A549 (cell line): ENCODE measurements at regions not wholly inside any gene's neighbourhood (a gene's known extent, or its start where the extent isn't known, plus 50 kb on each side); places are given as distances from the start of the nearest gene placed in this dataset.

Experiments
- ATAC-seq, 2 experiments: fragments of 200-7000 bp in 1 of 2; fragments of >200 bp in 1 of 2; cut with Nextera tagmentation in 1 of 2; cut with Tn5 transposase in 1 of 2; 3 replicates each; pipeline versions ENCODE4 v1.8.0 to v1.9.1; 2018 to 2020; ENCODE audit warnings: mild to moderate bottlenecking in 1 of 2, moderate library complexity in 1 of 2
- CTCF ChIA-PET: fragments of 300-600 bp; sonication (Branson Sonifier 250); formaldehyde crosslinking; extraction: SDS; loops from one replicate; lab custom pipeline; 2021; ENCODE audit warnings: antibody characterized with exemption, inconsistent platforms; lab: Yijun Ruan, JAX
- POLR2A ChIA-PET: fragments of 350-600 bp; formaldehyde crosslinking; extraction: SDS; loops from one replicate; lab custom pipeline; 2021; ENCODE audit warnings: antibody characterized with exemption, inconsistent platforms; lab: Yijun Ruan, JAX
- DNase-seq, 2 experiments: peaks; one replicate each; pipeline versions ENCODE4 v3.0.0 to v3.0.0-alpha.2; 2011 to 2016; ENCODE audit warnings: low read depth in 1 of 2, low spot score in 1 of 2
- FAIRE-seq: peaks from 2 replicates; lab custom pipeline; 2011; peaks lifted over from hg19 to GRCh38; lab: Jason Lieb, UNC
- H3K27ac ChIP-seq, 2 experiments: fragments of >200 bp; sonication (Bioruptor Twin); formaldehyde crosslinking; 3 replicates each; pipeline ENCODE4 v1.5.1; 2016 to 2017
- H3K4me1 ChIP-seq: fragments of >200 bp; sonication (Bioruptor Twin); formaldehyde crosslinking; 3 replicates; pipeline ENCODE4 v1.6.1; 2016
- H3K4me2 ChIP-seq: fragments of >200 bp; sonication (Bioruptor Twin); formaldehyde crosslinking; 3 replicates; pipeline ENCODE4 v1.6.1; 2016
- H3K4me3 ChIP-seq: fragments of >200 bp; sonication (Bioruptor Twin); formaldehyde crosslinking; 3 replicates; pipeline ENCODE4 v1.5.1; 2016
- H3K9me3 ChIP-seq: fragments of >200 bp; sonication (Bioruptor Twin); formaldehyde crosslinking; 3 replicates; pipeline ENCODE4 v1.6.1; 2016
- BCL3 ChIP-seq: fragments of >200 bp; sonication (Bioruptor Twin); formaldehyde crosslinking; IDR thresholded peaks from 3 replicates; pipeline ENCODE4 v1.6.1; 2016
- CBX8 ChIP-seq: fragments of 200-600 bp; sonication (generic); IDR thresholded peaks from 2 replicates; pipeline ENCODE4 v1.6.1; 2016
- CEBPB ChIP-seq, 2 experiments: fragments of >200 bp in 1 of 2; sonication (Bioruptor Twin) in 1 of 2; formaldehyde crosslinking in 1 of 2; IDR thresholded peaks; 2 replicates each; pipeline ENCODE4 v1.6.1; 2012 to 2016
- E2F6 ChIP-seq: IDR thresholded peaks from 2 replicates; pipeline ENCODE4 v1.6.1; 2012; ENCODE audit warnings: low read depth, borderline replicate concordance
- EHMT2 ChIP-seq: fragments of 200-600 bp; sonication (generic); IDR thresholded peaks from 2 replicates; pipeline ENCODE4 v1.6.1; 2016; ENCODE audit warnings: antibody characterized with exemption, low read depth, mild to moderate bottlenecking, moderate library complexity
- EP300 ChIP-seq, 2 experiments: fragments of >200 bp; sonication (Bioruptor Twin); formaldehyde crosslinking; IDR thresholded peaks; 2 replicates in 1 of 2; 3 replicates in 1 of 2; pipeline ENCODE4 v1.6.1; 2016 to 2017
- FOSB ChIP-seq: fragments of 250-450 bp; sonication (Bioruptor Pico); IDR thresholded peaks from 2 replicates; pipeline ENCODE4 v1.5.0; 2020; ENCODE audit warnings: mild to moderate bottlenecking, moderate library complexity
- HEYL ChIP-seq: fragments of 250-450 bp; sonication (Bioruptor Pico); IDR thresholded peaks from 2 replicates; pipeline ENCODE4 v1.8.0; 2021; ENCODE audit warnings: mild to moderate bottlenecking, moderate library complexity
- HOXB5 ChIP-seq: fragments of 250-450 bp; sonication (Bioruptor Pico); IDR thresholded peaks from 2 replicates; pipeline ENCODE4 v1.5.0; 2020; ENCODE audit warnings: mild to moderate bottlenecking, moderate library complexity
- MYC ChIP-seq: IDR thresholded peaks from 2 replicates; pipeline ENCODE4 v1.6.1; 2012; ENCODE audit warnings: mild to moderate bottlenecking, inconsistent platforms, low read length, improper control_type of control experiment, borderline replicate concordance
- PBX3 ChIP-seq: IDR thresholded peaks from 2 replicates; pipeline ENCODE4 v1.6.1; 2012
- PHF8 ChIP-seq: fragments of 200-600 bp; sonication (generic); IDR thresholded peaks from 2 replicates; pipeline ENCODE4 v1.6.1; 2016; ENCODE audit warnings: low read depth, mild to moderate bottlenecking, antibody characterized with exemption, moderate library complexity, borderline replicate concordance
- RAD21 ChIP-seq, 2 experiments: fragments of >200 bp in 1 of 2; sonication (Bioruptor Twin) in 1 of 2; formaldehyde crosslinking in 1 of 2; IDR thresholded peaks in 1 of 2; conservative IDR thresholded peaks in 1 of 2; 2 replicates in 1 of 2; 3 replicates in 1 of 2; pipeline ENCODE4 v1.6.1; 2012 to 2018; ENCODE audit warnings: inconsistent platforms in 1 of 2
- RNF2 ChIP-seq: fragments of 200-600 bp; sonication (generic); IDR thresholded peaks from 2 replicates; pipeline ENCODE4 v1.6.1; 2016; ENCODE audit warnings: low read depth, mild to moderate bottlenecking, antibody characterized with exemption, moderate library complexity, borderline replicate concordance
- TP53 ChIP-seq: fragments of 250-450 bp; sonication (Bioruptor Pico); IDR thresholded peaks from 2 replicates; pipeline ENCODE4 v1.5.0; 2021; ENCODE audit warnings: mild to moderate bottlenecking, moderate library complexity
- ZFP36 ChIP-seq: fragments of 450-650 bp; IDR thresholded peaks from 2 replicates; pipeline ENCODE4 v1.6.1; 2014; ENCODE audit warnings: borderline replicate concordance; ENCODE audit not compliant: partially characterized antibody
- ZNF302 ChIP-seq: fragments of 250-450 bp; sonication (Bioruptor Pico); IDR thresholded peaks from 2 replicates; pipeline ENCODE4 v1.9.0; 2021; ENCODE audit warnings: inconsistent platforms, mild to moderate bottlenecking, moderate library complexity
- ZSCAN20 ChIP-seq: fragments of 250-450 bp; sonication (Bioruptor Pico); IDR thresholded peaks from 2 replicates; pipeline ENCODE4 v1.8.0; 2022; ENCODE audit warnings: mild to moderate bottlenecking, moderate library complexity
- WGBS: methylation state at CpG from one replicate; pipeline ENCODE4 v1.1.6; 2017; ENCODE audit errors: missing lambda C conversion rate; 5-methylcytosine and 5-hydroxymethylcytosine counted together

- Histone ChIP-seq H3K4me2 (no peak overlapping the region), H3K9me3 (no peaks in the 10 kb centered on the region), H3K27ac (no peak overlapping the region), H3K4me1 (no peaks in the 10 kb centered on the region), H3K4me3 (no peak overlapping the region)
- CTCF ChIA-PET = no interaction called here
- DNase-seq (no peak), FAIRE-seq (no peak), ATAC-seq (no peak)
- POLR2A ChIA-PET = no interaction called here
- 2% methylated on average over 2 of the region's 2 CpGs for WGBS
- TF ChIP-seq EHMT2 = no peak
- no peak for TF ChIP-seq ZSCAN20
- TF ChIP-seq MYC = no peak
- no peak for TF ChIP-seq ZFP36
- no peak for TF ChIP-seq ZNF302 (CRISPR knock-in tag)
- no peak for TF ChIP-seq EP300 (IDR thresholded peaks at IDR 0.05)
- no peak for TF ChIP-seq RNF2
- TF ChIP-seq CEBPB (IDR thresholded peaks at IDR 0.05) = no peak
- TF ChIP-seq HEYL = no peak
These were observed 350.4 kb upstream of the SATB1 start for GRCh38 chr3:18775501-18775900.

GRCh38 chr3:18774319-18775088 lies 349.4 kb upstream of the SATB1 start:
- FAIRE-seq (no peak), DNase-seq (no peak), ATAC-seq (no peak)
- no peak overlapping the region for H3K4me3 ChIP-seq
- H3K27ac ChIP-seq = no peak overlapping the region
- H3K4me2 ChIP-seq = no peak overlapping the region
- ChIA-PET CTCF (no interaction called here), POLR2A (no interaction called here)
- TF ChIP-seq PBX3 = no peak
- H3K4me1 ChIP-seq = no peaks in the 10 kb centered on the region
- 3% methylated on average over 2 of the region's 2 CpGs for WGBS
- H3K9me3 ChIP-seq = no peaks in the 10 kb centered on the region

- Histone ChIP-seq H3K4me1 (no peaks in the 10 kb centered on the region), H3K9me3 (no peaks in the 10 kb centered on the region), H3K4me2 (no peak overlapping the region), H3K27ac (no peak overlapping the region), H3K4me3 (no peak overlapping the region)
- FAIRE-seq (no peak), ATAC-seq (no peak), DNase-seq (no peak)
- POLR2A ChIA-PET = no interaction called here
- no peak for TF ChIP-seq PHF8
- TF ChIP-seq BCL3 = no peak
- TF ChIP-seq RAD21 (conservative IDR thresholded peaks at IDR 0.05 in 1 of 2, IDR thresholded peaks at IDR 0.05 in 1 of 2) = no peak
- TF ChIP-seq CBX8 = no peak
- no peak for TF ChIP-seq FOSB (CRISPR knock-in tag)
- TF ChIP-seq HOXB5 (CRISPR knock-in tag) = no peak
- TF ChIP-seq E2F6 = no peak
- CTCF ChIA-PET = no interaction called here
These were observed 347.7 kb upstream of the SATB1 start for GRCh38 chr3:18772699-18773305.

GRCh38 chr3:18771931-18772330 lies 346.8 kb upstream of the SATB1 start:
- FAIRE-seq = no peak
- ChIA-PET CTCF (no interaction called here), POLR2A (no interaction called here)
- Histone ChIP-seq H3K4me1 (no peaks in the 10 kb centered on the region), H3K4me3 (no peak overlapping the region), H3K27ac (no peak overlapping the region), H3K4me2 (no peak overlapping the region), H3K9me3 (no peaks in the 10 kb centered on the region)
- 0% methylated on average over 1 of the region's 1 CpG for WGBS
- ATAC-seq = no peak
- TF ChIP-seq FOSB (CRISPR knock-in tag) = no peak
- no peak for TF ChIP-seq E2F6
- TF ChIP-seq TP53 (CRISPR knock-in tag) = no peak
- no peak for DNase-seq
